ENCODE measurements at regions not wholly inside any gene's neighbourhood (a gene's known extent, or its start where the extent isn't known, plus 50 kb on each side); places are given as distances from the start of the nearest gene placed in this dataset.

DNA sequence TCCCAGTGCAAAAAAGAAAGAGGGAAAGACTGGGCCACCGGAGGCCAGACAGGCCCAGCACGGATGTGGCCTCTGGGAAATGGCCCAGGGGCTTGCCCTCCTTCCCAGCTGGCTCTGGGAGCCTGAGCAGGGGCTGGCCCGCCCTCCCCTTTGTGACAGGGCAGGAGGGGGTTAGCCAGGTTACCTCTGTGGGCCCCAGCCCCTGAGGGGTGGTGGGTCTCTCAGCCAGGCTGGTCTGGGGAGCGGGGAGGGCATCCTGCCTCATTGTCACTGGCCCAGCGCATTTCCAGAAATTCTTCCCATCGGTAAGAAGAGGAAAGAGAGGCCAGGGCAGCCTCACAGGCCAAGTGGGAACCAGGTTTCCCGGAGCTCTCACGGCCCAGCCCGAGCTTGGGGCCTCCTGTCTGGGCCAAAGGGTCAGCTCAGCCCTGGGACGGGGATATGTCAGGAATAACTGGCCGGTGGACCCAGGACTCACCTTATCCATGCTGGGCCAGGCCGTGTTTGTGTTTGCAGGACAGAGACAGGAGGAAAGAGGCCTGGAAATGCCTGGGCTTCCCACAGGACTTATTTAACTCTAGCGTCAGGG lies 182.2 kb downstream of the ZFP36L2 start:
- POLR2A ChIA-PET, result no interaction called here
- no TSS peak for BruUV-seq (replicated peaks)

More for the DNA sequence above, 182.2 kb downstream of the ZFP36L2 start:
- peak; percentile 50 for FAIRE-seq
- Histone ChIP-seq H3K4me1 (ENCODE audit: control insufficient read depth, extremely low read depth, insufficient read depth, low read length) (peaks cover 48% of the 10 kb centered on the region), H3K4me2 (ENCODE audit: insufficient read depth, low read length) (no peak overlapping the region), H3K9me1 (replicated peaks; ENCODE audit: control insufficient read depth, extremely low read depth, insufficient read depth, low read length) (no peaks in the 10 kb centered on the region), H3K9me3 (replicated peaks; ENCODE audit: control insufficient read depth, insufficient read depth, low read length) (no peaks in the 10 kb centered on the region), H3K27ac (ENCODE audit: insufficient read depth, low read depth, low read length) (no peak overlapping the region), H3K9ac (replicated peaks; ENCODE audit: extremely low read depth, insufficient read depth, low read length) (peak overlapping the region; percentile 11), H4K20me1 (replicated peaks; ENCODE audit: control insufficient read depth, extremely low read depth, insufficient read depth, low read length) (no peaks in the 10 kb centered on the region), H2AFZ (ENCODE audit: low read depth, low read length) (peak overlapping the region; percentile 67), H3K36me3 (ENCODE audit: control insufficient read depth in 2 of 2, extremely low read depth in 1 of 2, insufficient read depth in 2 of 2, low read length in 2 of 2) (no peaks in the 10 kb centered on the region), H3K27me3 (ENCODE audit: control insufficient read depth in 2 of 2, insufficient read depth in 2 of 2, low read length in 2 of 2) (no peaks in the 10 kb centered on the region), H3K79me2 (ENCODE audit: control insufficient read depth, insufficient read depth, low read length) (no peaks in the 10 kb centered on the region), H3K4me3 (replicated peaks in 1 of 3; ENCODE audit: insufficient read depth in 1 of 3, low read depth in 1 of 3, low read length in 3 of 3) (no peak overlapping the region)
- intact Hi-C loops (cut with micrococcal nuclease), result loop anchor here (5.0 kb wide), 2 partner anchors 92 to 178 kb away; no protein-coding TSS in a partner anchor
- dilution Hi-C loops (cut with MboI; ENCODE audit: extremely low pct_ligation_motif_present, low sequenced_read_pairs), result no loop called here
- peak; percentile 88 for DNase-seq (ENCODE audit: low read depth, low spot score)
- CTCF ChIA-PET, result no interaction called here
- TF ChIP-seq GATA2 (IDR thresholded peaks at IDR 0.05; ENCODE audit: insufficient read depth, insufficient read length, low read depth, low read length), result no peak
- TF ChIP-seq FOS (IDR thresholded peaks at IDR 0.05; ENCODE audit: borderline replicate concordance, insufficient read depth, low read length), result no peak
- TF ChIP-seq JUN (IDR thresholded peaks at IDR 0.05; ENCODE audit: borderline replicate concordance, insufficient read depth, insufficient read length, low read depth), result no peak
- no peak for TF ChIP-seq POLR2A (IDR thresholded peaks at IDR 0.05; ENCODE audit: low read depth, low read length)
- no peak for TF ChIP-seq POLR2AphosphoS5 (IDR thresholded peaks at IDR 0.05; ENCODE audit: insufficient read depth, low read depth, low read length)
- no peak for TF ChIP-seq MYC (IDR thresholded peaks at IDR 0.05; ENCODE audit: low read depth, low read length)
- TF ChIP-seq, protein P1, sequence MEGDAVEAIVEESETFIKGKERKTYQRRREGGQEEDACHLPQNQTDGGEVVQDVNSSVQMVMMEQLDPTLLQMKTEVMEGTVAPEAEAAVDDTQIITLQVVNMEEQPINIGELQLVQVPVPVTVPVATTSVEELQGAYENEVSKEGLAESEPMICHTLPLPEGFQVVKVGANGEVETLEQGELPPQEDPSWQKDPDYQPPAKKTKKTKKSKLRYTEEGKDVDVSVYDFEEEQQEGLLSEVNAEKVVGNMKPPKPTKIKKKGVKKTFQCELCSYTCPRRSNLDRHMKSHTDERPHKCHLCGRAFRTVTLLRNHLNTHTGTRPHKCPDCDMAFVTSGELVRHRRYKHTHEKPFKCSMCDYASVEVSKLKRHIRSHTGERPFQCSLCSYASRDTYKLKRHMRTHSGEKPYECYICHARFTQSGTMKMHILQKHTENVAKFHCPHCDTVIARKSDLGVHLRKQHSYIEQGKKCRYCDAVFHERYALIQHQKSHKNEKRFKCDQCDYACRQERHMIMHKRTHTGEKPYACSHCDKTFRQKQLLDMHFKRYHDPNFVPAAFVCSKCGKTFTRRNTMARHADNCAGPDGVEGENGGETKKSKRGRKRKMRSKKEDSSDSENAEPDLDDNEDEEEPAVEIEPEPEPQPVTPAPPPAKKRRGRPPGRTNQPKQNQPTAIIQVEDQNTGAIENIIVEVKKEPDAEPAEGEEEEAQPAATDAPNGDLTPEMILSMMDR (IDR thresholded peaks at IDR 0.05; ENCODE audit: extremely low read depth in 1 of 2, insufficient read depth in 1 of 2, low read depth in 1 of 2, low read length in 2 of 2), result no peak
- TF ChIP-seq, protein P2, sequence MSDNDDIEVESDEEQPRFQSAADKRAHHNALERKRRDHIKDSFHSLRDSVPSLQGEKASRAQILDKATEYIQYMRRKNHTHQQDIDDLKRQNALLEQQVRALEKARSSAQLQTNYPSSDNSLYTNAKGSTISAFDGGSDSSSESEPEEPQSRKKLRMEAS (IDR thresholded peaks at IDR 0.05; ENCODE audit: insufficient read depth, insufficient read length), result no peak
- TF ChIP-seq EZH2 (IDR thresholded peaks at IDR 0.05; ENCODE audit: borderline replicate concordance, low read depth, low read length, severe bottlenecking), result no peak

Data from endothelial cell of umbilical vein (primary cell).